Right lobe of liver (tissue), 6 donors: ENCODE measurements at regions not wholly inside any gene's neighbourhood (a gene's known extent, or its start where the extent isn't known, plus 50 kb on each side); places are given as distances from the start of the nearest gene placed in this dataset.

ENCODE experiments used
- ATAC-seq, 4 donors: fragments of 200-7000 bp; cut with Tn5 transposase; one replicate each; pipeline ENCODE4 v1.9.1; 2020; ENCODE audit warnings: mild to moderate bottlenecking in 4 of 4, moderate library complexity in 4 of 4
- DNase-seq, 3 donors: peaks; one replicate each; pipeline ENCODE4 v3.0.0-alpha.2; 2020
- H3K27ac ChIP-seq, 3 donors: fragments of 200-600 bp; one replicate each; pipeline ENCODE4 v1.8.0; 2022
- H3K27me3 ChIP-seq, 2 donors: fragments of 200-600 bp; one replicate each; pipeline ENCODE4 v1.8.0; 2022
- H3K36me3 ChIP-seq, 4 donors: fragments of 200-600 bp; sonication (generic) in 1 of 4; one replicate each; pipeline versions ENCODE4 v1.5.1 to v1.8.0; 2017 to 2022; ENCODE audit warnings: control low read depth in 1 of 4
- H3K4me1 ChIP-seq, 4 donors: fragments of 200-600 bp; sonication (generic) in 1 of 4; one replicate each; pipeline versions ENCODE4 v1.5.1 to v1.8.0; 2017 to 2022; ENCODE audit warnings: control low read depth in 1 of 4
- H3K4me3 ChIP-seq, 3 donors: fragments of 200-600 bp; one replicate each; pipeline ENCODE4 v1.8.0; 2022
- H3K9me3 ChIP-seq, 4 donors: fragments of 200-600 bp; sonication (generic) in 1 of 4; one replicate each; pipeline versions ENCODE4 v1.5.1 to v1.8.0; 2017 to 2022; ENCODE audit warnings: control low read depth in 1 of 4
- CTCF ChIP-seq, 4 donors: fragments of 200-600 bp in 3 of 4; fragments of 450-650 bp in 1 of 4; IDR thresholded peaks; one replicate each; pipeline versions ENCODE4 v1.5.1 to v1.8.0; 2016 to 2022; ENCODE audit warnings: antibody characterized with exemption in 4 of 4, mild to moderate bottlenecking in 2 of 4
- POLR2A ChIP-seq: fragments of 450-650 bp; IDR thresholded peaks from one replicate; pipeline ENCODE4 v1.6.1; 2017; ENCODE audit warnings: antibody characterized with exemption, mild to moderate bottlenecking
- whole genome bisulfite sequencing: methylation state at CpG from one replicate; pipeline ENCODE4 v1.1.6; 2018; ENCODE audit warnings: low coverage, low lambda C conversion rate; ENCODE audit not compliant: insufficient coverage; ENCODE audit errors: missing lambda C conversion rate; 5-methylcytosine and 5-hydroxymethylcytosine counted together
- intact Hi-C, 2 donors: fragments of 100-400 bp; cut with DNase I; formaldehyde crosslinking; loops; one replicate each; pipeline versions ENCODE4 v1.11.2 to v1.14.1; 2022
- donor health status: DM: no; HTN: yes; CAD: no.
- donor health status: DM: no; HTN: no; CAD: no.
- donor health status: DM: no; HTN: no; CAD: no.
- donor health status: DM: no; HTN: yes; CAD: no.
- donor health status: DM: no; HTN: yes; CAD: no.

GRCh38 chr11:119783466-119784400, 54.7 kb upstream of the NECTIN1 start:
- H3K27me3 ChIP-seq, result no peaks in the 10 kb centered on the region
- no peaks in the 10 kb centered on the region for H3K4me1 ChIP-seq
- intact Hi-C loops, result no loop called here
- no peak overlapping the region for H3K4me3 ChIP-seq
- no peaks in the 10 kb centered on the region for H3K36me3 ChIP-seq
- 100% methylated on average over 1 of the region's 8 CpGs for WGBS
- TF ChIP-seq POLR2A (no peak), CTCF (IDR thresholded peaks at IDR 0.05) (no peak)
- no peak overlapping the region for H3K27ac ChIP-seq
- peak in 1 of 3 donors; percentile 37 for DNase-seq
- ATAC-seq, result no peak
- no peaks in the 10 kb centered on the region for H3K9me3 ChIP-seq

GRCh38 chr11:119782739-119783072, 53.7 kb upstream of the NECTIN1 start:
- Histone ChIP-seq H3K4me3 (no peak overlapping the region), H3K4me1 (no peaks in the 10 kb centered on the region), H3K27me3 (no peaks in the 10 kb centered on the region), H3K27ac (no peak overlapping the region), H3K36me3 (no peaks in the 10 kb centered on the region), H3K9me3 (no peaks in the 10 kb centered on the region)
- intact Hi-C loops, result no loop called here
- peak in 1 of 3 donors; percentile 17 for DNase-seq
- no peak for ATAC-seq
- WGBS, result 50% methylated on average over 6 of the region's 6 CpGs
- TF ChIP-seq POLR2A, result no peak
- TF ChIP-seq CTCF (IDR thresholded peaks at IDR 0.05), result no peak

GRCh38 chr11:119782006-119782738, 53.2 kb upstream of the NECTIN1 start:
- Histone ChIP-seq H3K27me3 (no peaks in the 10 kb centered on the region), H3K4me1 (no peaks in the 10 kb centered on the region), H3K9me3 (no peaks in the 10 kb centered on the region), H3K27ac (no peak overlapping the region), H3K4me3 (no peak overlapping the region), H3K36me3 (no peaks in the 10 kb centered on the region)
- DNase-seq (peak in 1 of 3 donors; percentile 14), ATAC-seq (no peak)
- 55% methylated on average over 16 of the region's 19 CpGs for WGBS
- intact Hi-C loops, result no loop called here
- TF ChIP-seq POLR2A (no peak), CTCF (IDR thresholded peaks at IDR 0.05) (no peak)

- intact Hi-C loops, result no loop called here
- Histone ChIP-seq H3K9me3 (no peaks in the 10 kb centered on the region), H3K27ac (no peak overlapping the region), H3K27me3 (no peaks in the 10 kb centered on the region), H3K4me3 (no peak overlapping the region), H3K4me1 (no peaks in the 10 kb centered on the region), H3K36me3 (no peaks in the 10 kb centered on the region)
- ATAC-seq (no peak), DNase-seq (peak in 1 of 3 donors; percentile 9)
- TF ChIP-seq POLR2A (no peak), CTCF (IDR thresholded peaks at IDR 0.05) (no peak)
- WGBS, result 70% methylated on average over 2 of the region's 2 CpGs
Measured at GRCh38 chr11:119780222-119780953, 51.4 kb upstream of the NECTIN1 start.
